Chondrocyte (in vitro differentiated cells): ENCODE measurements at regions not wholly inside any gene's neighbourhood (a gene's known extent, or its start where the extent isn't known, plus 50 kb on each side); places are given as distances from the start of the nearest gene placed in this dataset.
"Not testable (repeated sequence)": the region's sequence is repeated elsewhere in the genome, so short reads cannot be mapped to it uniquely, and the experiment has no call there.

Source experiments
- DNase-seq: peaks from one replicate; pipeline ENCODE4 v3.0.0; 2021; ENCODE audit warnings: mixed read lengths, low spot score
- H3K27ac Mint-ChIP-seq: one replicate; pipeline ENCODE4 v1.8.0; 2021; ENCODE audit warnings: mild to moderate bottlenecking, moderate library complexity, mixed read lengths; ENCODE audit not compliant: unreplicated experiment
- H3K27me3 Mint-ChIP-seq: 2 replicates; pipeline ENCODE4 v1.8.0; 2021; ENCODE audit warnings: low read depth, mixed read lengths
- H3K36me3 Mint-ChIP-seq: 2 replicates; pipeline ENCODE4 v1.8.0; 2021; ENCODE audit warnings: low read depth, mixed read lengths
- H3K4me1 Mint-ChIP-seq: 2 replicates; pipeline ENCODE4 v1.8.0; 2021; ENCODE audit warnings: low read depth, mild to moderate bottlenecking, mixed read lengths
- H3K4me3 Mint-ChIP-seq: one replicate; pipeline ENCODE4 v1.8.0; 2021; ENCODE audit warnings: mild to moderate bottlenecking, moderate library complexity, mixed read lengths; ENCODE audit not compliant: unreplicated experiment
- H3K9me3 Mint-ChIP-seq: 2 replicates; pipeline ENCODE4 v1.8.0; 2021; ENCODE audit warnings: low read depth, mixed read lengths
- CTCF ChIP-seq: fragments of 200-600 bp; sonication (generic); IDR thresholded peaks from 2 replicates; pipeline ENCODE4 v1.5.0; 2021; ENCODE audit warnings: antibody characterized with exemption, mild to moderate bottlenecking, moderate library complexity

GRCh38 chr4:141560056-141560455, 76.3 kb upstream of the IL15 start:
- Mint-ChIP-seq H3K27me3 (no peaks in the 10 kb centered on the region), H3K9me3 (no peaks in the 10 kb centered on the region), H3K4me1 (peaks cover 4% of the 10 kb centered on the region), H3K4me3 (no peak overlapping the region), H3K36me3 (no peaks in the 10 kb centered on the region), H3K27ac (no peak overlapping the region)
- TF ChIP-seq CTCF = no peak
- DNase-seq = no peak

- Mint-ChIP-seq H3K36me3 (no peaks in the 10 kb centered on the region), H3K4me3 (no peak overlapping the region), H3K4me1 (no peaks in the 10 kb centered on the region), H3K27me3 (no peaks in the 10 kb centered on the region), H3K27ac (no peak overlapping the region), H3K9me3 (no peaks in the 10 kb centered on the region)
- DNase-seq = no peak
- TF ChIP-seq CTCF = no peak
Measured at GRCh38 chr4:141562649-141563048, 73.7 kb upstream of the IL15 start.

- TF ChIP-seq CTCF = no peak
- no peaks in the 10 kb centered on the region for H3K36me3 Mint-ChIP-seq
- H3K4me1 Mint-ChIP-seq = peaks cover 4% of the 10 kb centered on the region
- no peaks in the 10 kb centered on the region for H3K27me3 Mint-ChIP-seq
- H3K27ac Mint-ChIP-seq = no peak overlapping the region
- no peak for DNase-seq
- no peak overlapping the region for H3K4me3 Mint-ChIP-seq
- H3K9me3 Mint-ChIP-seq = no peaks in the 10 kb centered on the region
Measured at GRCh38 chr4:141563723-141564122, 72.7 kb upstream of the IL15 start.

GRCh38 chr4:141564961-141565360, 71.4 kb upstream of the IL15 start:
- DNase-seq, H3K36me3 Mint-ChIP-seq, H3K9me3 Mint-ChIP-seq, H3K27me3 Mint-ChIP-seq, H3K27ac Mint-ChIP-seq, H3K4me3 Mint-ChIP-seq: not testable (repeated sequence)
- H3K4me1 Mint-ChIP-seq = peaks cover 11% of the 10 kb centered on the region

GRCh38 chr4:141565379-141566089, 70.8 kb upstream of the IL15 start:
- Mint-ChIP-seq H3K27ac (no peak overlapping the region), H3K36me3 (no peaks in the 10 kb centered on the region), H3K4me1 (peaks cover 11% of the 10 kb centered on the region), H3K9me3 (no peaks in the 10 kb centered on the region), H3K27me3 (no peaks in the 10 kb centered on the region), H3K4me3 (no peak overlapping the region)
- no peak for TF ChIP-seq CTCF
- no peak for DNase-seq

- H3K36me3 Mint-ChIP-seq = no peaks in the 10 kb centered on the region
- H3K4me1 Mint-ChIP-seq = peaks cover 26% of the 10 kb centered on the region
- H3K27me3 Mint-ChIP-seq = no peaks in the 10 kb centered on the region
- no peaks in the 10 kb centered on the region for H3K9me3 Mint-ChIP-seq
- TF ChIP-seq CTCF = no peak
- no peak overlapping the region for H3K4me3 Mint-ChIP-seq
- no peak overlapping the region for H3K27ac Mint-ChIP-seq
- DNase-seq = no peak
Measured at GRCh38 chr4:141567326-141567915, 69.0 kb upstream of the IL15 start.
